Endothelial cell of umbilical vein (primary cell): ENCODE measurements at regions not wholly inside any gene's neighbourhood (a gene's known extent, or its start where the extent isn't known, plus 50 kb on each side); places are given as distances from the start of the nearest gene placed in this dataset.

Experiments used
- BruUV-seq: library from RNA; stranded (reverse); fragments of 400-500 nt; replicated peaks from 2 replicates; lab custom pipeline; 2021; lab: Mats Ljungman, UMichigan
- CTCF ChIA-PET: fragments of 300-600, 350-600 bp; sonication (Branson Sonifier 250); formaldehyde crosslinking; loops from one replicate; lab custom pipeline; 2021; ENCODE audit warnings: antibody characterized with exemption, inconsistent platforms; lab: Charles Lee
- POLR2A ChIA-PET: fragments of 300-600, 350-600 bp; sonication (Branson Sonifier 250); formaldehyde crosslinking; loops from one replicate; lab custom pipeline; 2021; ENCODE audit warnings: antibody characterized with exemption, inconsistent platforms; lab: Charles Lee
- DNase-seq: peaks from one replicate; pipeline ENCODE4 v3.0.0-alpha.2; 2011; ENCODE audit warnings: low read depth, low spot score
- FAIRE-seq: peaks from 2 replicates; lab custom pipeline; 2011; peaks lifted over from hg19 to GRCh38; lab: Jason Lieb, UNC
- H2AFZ ChIP-seq: 2 replicates; pipeline ENCODE4 v1.6.0; 2012; ENCODE audit warnings: low read depth, low read length, control low read depth, inconsistent platforms
- H3K27ac ChIP-seq: 2 replicates; pipeline ENCODE4 v1.5.1; 2011; ENCODE audit warnings: low read depth, mild to moderate bottlenecking, control low read depth, low read length, moderate library complexity; ENCODE audit not compliant: insufficient read depth
- H3K27me3 ChIP-seq, 2 experiments: 2 replicates each; pipeline versions ENCODE4 v1.6.0 to v1.6.1; 2011; ENCODE audit warnings: low read length in 2 of 2, mixed read lengths in 1 of 2; ENCODE audit not compliant: control insufficient read depth in 2 of 2, insufficient read depth in 2 of 2
- H3K36me3 ChIP-seq, 2 experiments: 2 replicates in 1 of 2; 3 replicates in 1 of 2; pipeline ENCODE4 v1.5.1; 2011; ENCODE audit warnings: low read length in 2 of 2, mild to moderate bottlenecking in 1 of 2, moderate library complexity in 1 of 2; ENCODE audit not compliant: control insufficient read depth in 2 of 2, insufficient read depth in 2 of 2; ENCODE audit errors: extremely low read depth in 1 of 2
- H3K4me1 ChIP-seq: 3 replicates; pipeline ENCODE4 v1.5.1; 2011; ENCODE audit warnings: mild to moderate bottlenecking, low read length; ENCODE audit not compliant: control insufficient read depth, insufficient read depth; ENCODE audit errors: extremely low read depth
- H3K4me2 ChIP-seq: 2 replicates; pipeline ENCODE4 v1.6.1; 2011; ENCODE audit warnings: low read length, control low read depth, mixed read lengths; ENCODE audit not compliant: insufficient read depth
- H3K4me3 ChIP-seq, 3 experiments: fragments of 200-600 bp in 1 of 3; sonication (generic), shearing (Covaris generic) in 1 of 3; replicated peaks in 1 of 3; 2 replicates each; pipeline ENCODE4 v1.5.1; 2011 to 2016; ENCODE audit warnings: control low read depth in 3 of 3, low read length in 3 of 3, mild to moderate bottlenecking in 2 of 3, inconsistent platforms in 1 of 3, low read depth in 1 of 3, moderate library complexity in 1 of 3; ENCODE audit not compliant: insufficient read depth in 1 of 3
- H3K79me2 ChIP-seq: 2 replicates; pipeline ENCODE4 v1.6.0; 2012; ENCODE audit warnings: low read length, inconsistent platforms; ENCODE audit not compliant: control insufficient read depth, insufficient read depth
- H3K9ac ChIP-seq: replicated peaks from 2 replicates; pipeline ENCODE3; 2011; ENCODE audit warnings: low read length, control low read depth; ENCODE audit not compliant: insufficient read depth; ENCODE audit errors: extremely low read depth
- H3K9me1 ChIP-seq: replicated peaks from 3 replicates; pipeline ENCODE4 v1.6.0; 2011; ENCODE audit warnings: mild to moderate bottlenecking, low read length; ENCODE audit not compliant: control insufficient read depth, insufficient read depth; ENCODE audit errors: extremely low read depth
- H3K9me3 ChIP-seq: replicated peaks from 2 replicates; pipeline ENCODE4 v1.5.1; 2012; ENCODE audit warnings: low read length, inconsistent platforms; ENCODE audit not compliant: control insufficient read depth, insufficient read depth
- H4K20me1 ChIP-seq: replicated peaks from 2 replicates; pipeline ENCODE3; 2011; ENCODE audit warnings: mild to moderate bottlenecking, low read length; ENCODE audit not compliant: control insufficient read depth, insufficient read depth; ENCODE audit errors: extremely low read depth
- MYC ChIP-seq: IDR thresholded peaks from one replicate; pipeline ENCODE4 v1.6.1; 2011; ENCODE audit warnings: mild to moderate bottlenecking, low read depth, low read length
- POLR2AphosphoS5 ChIP-seq: IDR thresholded peaks from 2 replicates; pipeline ENCODE4 v1.6.1; 2012; ENCODE audit warnings: low read depth, mild to moderate bottlenecking, control low read depth, low read length, moderate library complexity; ENCODE audit not compliant: insufficient read depth
- dilution Hi-C: fragments of 300-500 bp; cut with MboI; formaldehyde crosslinking; loops from one replicate; pipeline ENCODE4 v1.15.0; 2019; ENCODE audit warnings: low sequenced_read_pairs; ENCODE audit not compliant: extremely low pct_ligation_motif_present
- intact Hi-C: fragments of 100-400 bp; cut with micrococcal nuclease; formaldehyde crosslinking; loops from one replicate; pipeline ENCODE4 v1.10.0; 2022
- TF ChIP-seq, protein P1 (sequence below): IDR thresholded peaks from 2 replicates; pipeline ENCODE4 v1.6.1; 2011; ENCODE audit not compliant: insufficient read depth, insufficient read length
- TF ChIP-seq, protein P2 (sequence below), 2 donors: IDR thresholded peaks; 1 replicate in 1 of 2; 2 replicates in 1 of 2; pipeline ENCODE4 v1.5.1; 2011; ENCODE audit warnings: low read length in 2 of 2, mild to moderate bottlenecking in 2 of 2, moderate library complexity in 2 of 2, control low read depth in 1 of 2, inconsistent platforms in 1 of 2, low read depth in 1 of 2; ENCODE audit not compliant: insufficient read depth in 1 of 2; ENCODE audit errors: extremely low read depth in 1 of 2

DNA sequence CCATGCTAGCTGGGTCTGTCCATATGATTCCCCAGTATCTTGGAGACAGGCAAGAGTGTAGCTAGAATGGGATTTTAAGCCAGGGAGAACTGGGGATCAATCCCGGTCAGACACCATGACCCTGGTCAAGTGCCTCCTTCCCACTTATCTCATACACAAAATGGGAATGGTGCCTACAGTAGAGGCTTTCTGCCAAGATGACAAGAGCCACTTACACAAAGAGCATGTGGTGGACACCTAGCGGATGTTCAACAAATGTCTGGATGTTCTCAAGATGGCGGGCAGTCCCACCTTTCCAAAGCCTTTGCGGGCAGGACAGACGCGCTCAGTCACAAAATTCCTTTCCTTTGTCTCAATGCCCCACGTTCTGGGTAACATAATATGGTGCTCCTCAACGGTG lies 57.3 kb downstream of the MAF start:
- no peaks in the 10 kb centered on the region for H4K20me1 ChIP-seq

DNA sequence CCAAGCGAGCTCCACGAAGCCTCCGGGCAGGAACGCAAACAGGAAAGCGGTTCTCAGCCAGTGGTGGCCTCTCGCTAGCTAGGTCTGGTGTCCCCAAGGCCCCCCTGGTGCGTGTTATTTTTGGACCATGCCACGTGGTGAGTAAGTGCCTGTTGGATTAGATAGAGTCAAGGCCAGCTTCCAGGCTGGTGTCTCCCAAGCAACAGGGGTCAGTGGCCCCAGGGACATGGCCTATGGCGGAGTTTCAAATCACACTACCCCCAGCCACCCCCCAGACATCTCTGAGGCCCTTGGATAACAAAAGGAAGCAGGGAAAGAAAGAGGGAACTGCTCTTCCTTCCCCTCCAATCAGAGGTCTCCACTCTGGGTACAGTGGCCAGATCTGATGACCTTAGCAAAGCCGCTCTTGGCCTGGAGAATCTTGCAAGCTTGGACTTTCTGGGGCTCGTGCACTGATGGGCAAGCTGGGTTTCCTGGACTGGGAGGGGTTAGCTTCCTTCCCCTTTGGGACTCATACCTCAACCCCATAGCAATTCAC lies 58.2 kb downstream of the MAF start:
- BruUV-seq = no TSS peak
- H2AFZ ChIP-seq = no peak overlapping the region
- H3K4me1 ChIP-seq = no peaks in the 10 kb centered on the region
- H3K9ac ChIP-seq = no peak overlapping the region
- H4K20me1 ChIP-seq = no peaks in the 10 kb centered on the region
- H3K9me3 ChIP-seq = no peaks in the 10 kb centered on the region
- H3K4me2 ChIP-seq = no peak overlapping the region
- H3K27me3 ChIP-seq = no peaks in the 10 kb centered on the region
- dilution Hi-C loops (no loop called here), intact Hi-C loops (no loop called here)
- DNase-seq = no peak
- no peaks in the 10 kb centered on the region for H3K36me3 ChIP-seq
- H3K27ac ChIP-seq = no peak overlapping the region
- no peak for FAIRE-seq
- TF ChIP-seq, protein P1, sequence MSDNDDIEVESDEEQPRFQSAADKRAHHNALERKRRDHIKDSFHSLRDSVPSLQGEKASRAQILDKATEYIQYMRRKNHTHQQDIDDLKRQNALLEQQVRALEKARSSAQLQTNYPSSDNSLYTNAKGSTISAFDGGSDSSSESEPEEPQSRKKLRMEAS = no peak
- TF ChIP-seq MYC = no peak
- TF ChIP-seq, protein P2, sequence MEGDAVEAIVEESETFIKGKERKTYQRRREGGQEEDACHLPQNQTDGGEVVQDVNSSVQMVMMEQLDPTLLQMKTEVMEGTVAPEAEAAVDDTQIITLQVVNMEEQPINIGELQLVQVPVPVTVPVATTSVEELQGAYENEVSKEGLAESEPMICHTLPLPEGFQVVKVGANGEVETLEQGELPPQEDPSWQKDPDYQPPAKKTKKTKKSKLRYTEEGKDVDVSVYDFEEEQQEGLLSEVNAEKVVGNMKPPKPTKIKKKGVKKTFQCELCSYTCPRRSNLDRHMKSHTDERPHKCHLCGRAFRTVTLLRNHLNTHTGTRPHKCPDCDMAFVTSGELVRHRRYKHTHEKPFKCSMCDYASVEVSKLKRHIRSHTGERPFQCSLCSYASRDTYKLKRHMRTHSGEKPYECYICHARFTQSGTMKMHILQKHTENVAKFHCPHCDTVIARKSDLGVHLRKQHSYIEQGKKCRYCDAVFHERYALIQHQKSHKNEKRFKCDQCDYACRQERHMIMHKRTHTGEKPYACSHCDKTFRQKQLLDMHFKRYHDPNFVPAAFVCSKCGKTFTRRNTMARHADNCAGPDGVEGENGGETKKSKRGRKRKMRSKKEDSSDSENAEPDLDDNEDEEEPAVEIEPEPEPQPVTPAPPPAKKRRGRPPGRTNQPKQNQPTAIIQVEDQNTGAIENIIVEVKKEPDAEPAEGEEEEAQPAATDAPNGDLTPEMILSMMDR (IDR thresholded peaks at IDR 0.05; ENCODE audit: extremely low read depth in 1 of 2, insufficient read depth in 1 of 2, low read depth in 1 of 2, low read length in 2 of 2) = no peak
- TF ChIP-seq POLR2AphosphoS5 = no peak
- no peaks in the 10 kb centered on the region for H3K9me1 ChIP-seq
- ChIA-PET POLR2A (no interaction called here), CTCF (interaction anchor here (0.5 kb wide), 1 partner anchor 60 kb away, joined by 3 read pairs; no protein-coding TSS in a partner anchor)
- no peaks in the 10 kb centered on the region for H3K79me2 ChIP-seq
- no peak overlapping the region for H3K4me3 ChIP-seq

More for the DNA sequence above, 57.3 kb downstream of the MAF start:
- no peak overlapping the region for H3K4me2 ChIP-seq
- ChIA-PET POLR2A (no interaction called here), CTCF (no interaction called here)
- no peaks in the 10 kb centered on the region for H3K9me3 ChIP-seq
- H3K27me3 ChIP-seq = no peaks in the 10 kb centered on the region
- H3K79me2 ChIP-seq = no peaks in the 10 kb centered on the region
- H2AFZ ChIP-seq = no peak overlapping the region
- dilution Hi-C loops = no loop called here
- H3K27ac ChIP-seq = no peak overlapping the region
- TF ChIP-seq, protein P1 = no peak
- H3K36me3 ChIP-seq = no peaks in the 10 kb centered on the region
- DNase-seq = no peak
- intact Hi-C loops = no loop called here
- no peak for FAIRE-seq
- H3K4me1 ChIP-seq = no peaks in the 10 kb centered on the region
- H3K9ac ChIP-seq = no peak overlapping the region
- H3K4me3 ChIP-seq = no peak overlapping the region
- H3K9me1 ChIP-seq = no peaks in the 10 kb centered on the region
- no TSS peak for BruUV-seq
